ENCODE measurements at regions not wholly inside any gene's neighbourhood (a gene's known extent, or its start where the extent isn't known, plus 50 kb on each side); places are given as distances from the start of the nearest gene placed in this dataset.

GRCh38 chr3:31043184-31043819, 148.8 kb upstream of the GADL1 start:
- Histone ChIP-seq H3K27ac (no peak overlapping the region), H3K27me3 (replicated peaks) (no peaks in the 10 kb centered on the region), H3K4me3 (no peak overlapping the region), H3K36me3 (no peaks in the 10 kb centered on the region), H3K4me1 (replicated peaks) (peaks cover 13% of the 10 kb centered on the region), H3K9me3 (replicated peaks) (peaks cover 5% of the 10 kb centered on the region; the same call in 1 of the 2 replicates)
- DNase-seq (ENCODE audit: low read depth in 1 of 2, low spot score in 2 of 2), result no peak

GRCh38 chr3:31047673-31048072, 153.2 kb upstream of the GADL1 start:
- no peaks in the 10 kb centered on the region for H3K36me3 ChIP-seq
- DNase-seq (ENCODE audit: low read depth in 1 of 2, low spot score in 2 of 2), result no peak
- H3K27ac ChIP-seq, result no peak overlapping the region
- no peaks in the 10 kb centered on the region for H3K27me3 ChIP-seq (replicated peaks)
- H3K4me1 ChIP-seq (replicated peaks), result no peaks in the 10 kb centered on the region
- peaks cover 4% of the 10 kb centered on the region; the same call in 1 of the 2 replicates for H3K9me3 ChIP-seq (replicated peaks)
- H3K4me3 ChIP-seq, result no peak overlapping the region

GRCh38 chr3:31048143-31048542, 153.7 kb upstream of the GADL1 start:
- H3K27me3 ChIP-seq (replicated peaks), result no peaks in the 10 kb centered on the region
- H3K36me3 ChIP-seq, result no peaks in the 10 kb centered on the region
- no peaks in the 10 kb centered on the region for H3K4me1 ChIP-seq (replicated peaks)
- H3K4me3 ChIP-seq, result no peak overlapping the region
- H3K9me3 ChIP-seq (replicated peaks), result no peaks in the 10 kb centered on the region
- no peak overlapping the region for H3K27ac ChIP-seq
- DNase-seq (ENCODE audit: low read depth in 1 of 2, low spot score in 2 of 2), result no peak

GRCh38 chr3:31050296-31050695, 155.8 kb upstream of the GADL1 start:
- H3K27ac ChIP-seq, result no peak overlapping the region
- no peaks in the 10 kb centered on the region for H3K4me1 ChIP-seq (replicated peaks)

GRCh38 chr3:31051226-31051625, 156.8 kb upstream of the GADL1 start:
- Histone ChIP-seq H3K27ac (no peak overlapping the region), H3K9me3 (replicated peaks) (no peaks in the 10 kb centered on the region), H3K27me3 (replicated peaks) (no peaks in the 10 kb centered on the region), H3K36me3 (no peaks in the 10 kb centered on the region), H3K4me1 (replicated peaks) (no peaks in the 10 kb centered on the region), H3K4me3 (no peak overlapping the region)
- DNase-seq (ENCODE audit: low read depth in 1 of 2, low spot score in 2 of 2), result no peak

More at GRCh38 chr3:31050296-31050695, 155.8 kb upstream of the GADL1 start:
- no peak overlapping the region for H3K4me3 ChIP-seq
- H3K36me3 ChIP-seq, result no peaks in the 10 kb centered on the region
- H3K9me3 ChIP-seq (replicated peaks), result no peaks in the 10 kb centered on the region
- no peak for DNase-seq (ENCODE audit: low read depth in 1 of 2, low spot score in 2 of 2)
- no peaks in the 10 kb centered on the region for H3K27me3 ChIP-seq (replicated peaks)

GRCh38 chr3:31053299-31053698, 158.8 kb upstream of the GADL1 start:
- Histone ChIP-seq H3K27ac (no peak overlapping the region), H3K4me1 (replicated peaks) (no peaks in the 10 kb centered on the region), H3K36me3 (no peaks in the 10 kb centered on the region), H3K27me3 (replicated peaks) (no peaks in the 10 kb centered on the region), H3K9me3 (replicated peaks) (no peaks in the 10 kb centered on the region), H3K4me3 (no peak overlapping the region)
- no peak for DNase-seq (ENCODE audit: low read depth in 1 of 2, low spot score in 2 of 2)

- no peaks in the 10 kb centered on the region for H3K27me3 ChIP-seq (replicated peaks)
- H3K4me3 ChIP-seq, result no peak overlapping the region
- no peaks in the 10 kb centered on the region for H3K36me3 ChIP-seq
- no peaks in the 10 kb centered on the region for H3K9me3 ChIP-seq (replicated peaks)
- H3K27ac ChIP-seq, result no peak overlapping the region
- DNase-seq (ENCODE audit: low read depth in 1 of 2, low spot score in 2 of 2), result no peak
- H3K4me1 ChIP-seq (replicated peaks), result no peaks in the 10 kb centered on the region
These were observed 159.6 kb upstream of the GADL1 start for GRCh38 chr3:31054032-31054431.

- H3K4me1 ChIP-seq (replicated peaks), result no peaks in the 10 kb centered on the region
- H3K36me3 ChIP-seq, result no peaks in the 10 kb centered on the region
- H3K27ac ChIP-seq, result no peak overlapping the region
- no peak for DNase-seq (ENCODE audit: low read depth in 1 of 2, low spot score in 2 of 2)
- no peaks in the 10 kb centered on the region for H3K27me3 ChIP-seq (replicated peaks)
- H3K4me3 ChIP-seq, result no peak overlapping the region
- no peaks in the 10 kb centered on the region for H3K9me3 ChIP-seq (replicated peaks)
These were observed 161.3 kb upstream of the GADL1 start for GRCh38 chr3:31055757-31056156.

- no peaks in the 10 kb centered on the region for H3K36me3 ChIP-seq
- H3K27me3 ChIP-seq (replicated peaks), result no peaks in the 10 kb centered on the region
- no peaks in the 10 kb centered on the region for H3K4me1 ChIP-seq (replicated peaks)
- H3K27ac ChIP-seq, result no peak overlapping the region
- H3K9me3 ChIP-seq (replicated peaks), result no peaks in the 10 kb centered on the region
- DNase-seq (ENCODE audit: low read depth in 1 of 2, low spot score in 2 of 2), result no peak
- H3K4me3 ChIP-seq, result no peak overlapping the region
These were observed 163.4 kb upstream of the GADL1 start for GRCh38 chr3:31057891-31058290.

- H3K27me3 ChIP-seq (replicated peaks), result no peaks in the 10 kb centered on the region
- H3K4me3 ChIP-seq, result no peak overlapping the region
- no peaks in the 10 kb centered on the region for H3K4me1 ChIP-seq (replicated peaks)
- H3K27ac ChIP-seq, result no peak overlapping the region
- H3K9me3 ChIP-seq (replicated peaks), result no peaks in the 10 kb centered on the region
- H3K36me3 ChIP-seq, result no peaks in the 10 kb centered on the region
- no peak for DNase-seq (ENCODE audit: low read depth in 1 of 2, low spot score in 2 of 2)
These were observed 169.6 kb upstream of the GADL1 start for GRCh38 chr3:31064021-31064420.

GRCh38 chr3:31065765-31066164, 171.3 kb upstream of the GADL1 start:
- no peaks in the 10 kb centered on the region for H3K4me1 ChIP-seq (replicated peaks)
- H3K4me3 ChIP-seq, result no peak overlapping the region
- no peaks in the 10 kb centered on the region for H3K27me3 ChIP-seq (replicated peaks)
- no peak overlapping the region for H3K27ac ChIP-seq
- no peak for DNase-seq (ENCODE audit: low read depth in 1 of 2, low spot score in 2 of 2)
- no peaks in the 10 kb centered on the region for H3K36me3 ChIP-seq
- no peaks in the 10 kb centered on the region for H3K9me3 ChIP-seq (replicated peaks)

GRCh38 chr3:31067004-31067403, 172.5 kb upstream of the GADL1 start:
- Histone ChIP-seq H3K4me3 (no peak overlapping the region), H3K27me3 (replicated peaks) (no peaks in the 10 kb centered on the region), H3K36me3 (no peaks in the 10 kb centered on the region), H3K27ac (no peak overlapping the region), H3K4me1 (replicated peaks) (no peaks in the 10 kb centered on the region), H3K9me3 (replicated peaks) (no peaks in the 10 kb centered on the region)
- DNase-seq (ENCODE audit: low read depth in 1 of 2, low spot score in 2 of 2), result no peak

GRCh38 chr3:31075471-31075870, 181.0 kb upstream of the GADL1 start:
- no peaks in the 10 kb centered on the region for H3K36me3 ChIP-seq
- no peak for DNase-seq (ENCODE audit: low read depth in 1 of 2, low spot score in 2 of 2)
- H3K27me3 ChIP-seq (replicated peaks), result no peaks in the 10 kb centered on the region
- no peak overlapping the region for H3K27ac ChIP-seq
- no peak overlapping the region for H3K4me3 ChIP-seq
- H3K4me1 ChIP-seq (replicated peaks), result peaks cover 44% of the 10 kb centered on the region
- no peaks in the 10 kb centered on the region for H3K9me3 ChIP-seq (replicated peaks)

- Histone ChIP-seq H3K9me3 (replicated peaks) (no peaks in the 10 kb centered on the region), H3K4me1 (replicated peaks) (peaks cover 44% of the 10 kb centered on the region), H3K36me3 (no peaks in the 10 kb centered on the region), H3K27ac (no peak overlapping the region), H3K27me3 (replicated peaks) (no peaks in the 10 kb centered on the region), H3K4me3 (no peak overlapping the region)
- no peak for DNase-seq (ENCODE audit: low read depth in 1 of 2, low spot score in 2 of 2)
These were observed 181.4 kb upstream of the GADL1 start for GRCh38 chr3:31075876-31076275.

- Histone ChIP-seq H3K9me3 (replicated peaks) (no peaks in the 10 kb centered on the region), H3K27ac (peak overlapping the region; percentile 73), H3K4me1 (replicated peaks) (peaks cover 44% of the 10 kb centered on the region), H3K4me3 (no peak overlapping the region), H3K27me3 (replicated peaks) (no peaks in the 10 kb centered on the region), H3K36me3 (no peaks in the 10 kb centered on the region)
- peak; percentile 72 to 84 for DNase-seq (ENCODE audit: low read depth in 1 of 2, low spot score in 2 of 2)
These were observed 182.7 kb upstream of the GADL1 start for GRCh38 chr3:31077021-31077601.

All from SJSA1 (cell line).